GM23338 (cell line): ENCODE measurements at regions not wholly inside any gene's neighbourhood (a gene's known extent, or its start where the extent isn't known, plus 50 kb on each side); places are given as distances from the start of the nearest gene placed in this dataset.
"Not testable (repeated sequence)": the region's sequence is repeated elsewhere in the genome, so short reads cannot be mapped to it uniquely, and the experiment has no call there.

Experiments used
- ATAC-seq: fragments of 200-7000 bp; cut with Tn5 transposase; 3 replicates; pipeline ENCODE4 v1.9.1; 2020
- DNase-seq: peaks from one replicate; pipeline ENCODE4 v3.0.0-alpha.2; 2015; ENCODE audit warnings: low spot score
- H2AFZ ChIP-seq: fragments of 200-600 bp; sonication (generic); 2 replicates; pipeline ENCODE4 v1.8.0; 2016; ENCODE audit warnings: antibody characterized with exemption, mild to moderate bottlenecking, moderate library complexity
- H3F3A ChIP-seq: fragments of 200-600 bp; sonication (generic); replicated peaks from 2 replicates; pipeline ENCODE4 v1.8.0; 2017; ENCODE audit warnings: antibody characterized with exemption, mixed run types, low read depth
- H3K27ac ChIP-seq: fragments of 200-600 bp; sonication (generic); 2 replicates; pipeline ENCODE4 v1.6.1; 2016; ENCODE audit warnings: low read depth
- H3K27me3 ChIP-seq: fragments of 200-600 bp; sonication (generic); 2 replicates; pipeline ENCODE4 v1.8.0; 2016; ENCODE audit warnings: mild to moderate bottlenecking, mixed run types, moderate library complexity; ENCODE audit not compliant: insufficient read depth
- H3K36me3 ChIP-seq: fragments of 200-600 bp; sonication (generic); 2 replicates; pipeline ENCODE4 v1.8.0; 2016; ENCODE audit warnings: mild to moderate bottlenecking; ENCODE audit not compliant: insufficient read depth
- H3K4me1 ChIP-seq: fragments of 200-600 bp; sonication (generic); 2 replicates; pipeline ENCODE4 v1.8.0; 2016; ENCODE audit warnings: mild to moderate bottlenecking, moderate library complexity; ENCODE audit not compliant: insufficient read depth
- H3K4me2 ChIP-seq: fragments of 200-600 bp; sonication (generic); 2 replicates; pipeline ENCODE4 v1.7.1; 2017; ENCODE audit warnings: mixed run types
- H3K4me3 ChIP-seq: fragments of 200-600 bp; sonication (generic); 2 replicates; pipeline ENCODE4 v1.6.1; 2016; ENCODE audit warnings: mixed run types
- H3K79me2 ChIP-seq: fragments of 200-600 bp; sonication (generic); replicated peaks from 2 replicates; pipeline ENCODE4 v1.8.0; 2017; ENCODE audit warnings: mild to moderate bottlenecking; ENCODE audit not compliant: insufficient read depth
- H3K9me2 ChIP-seq: fragments of 200-600 bp; sonication (generic); 2 replicates; pipeline ENCODE4 v1.8.0; 2017; ENCODE audit not compliant: insufficient read depth
- H4K20me1 ChIP-seq: fragments of 200-600 bp; sonication (generic); replicated peaks from 2 replicates; pipeline ENCODE4 v1.8.0; 2017; ENCODE audit warnings: mild to moderate bottlenecking; ENCODE audit not compliant: insufficient read depth
- H3K27ac Mint-ChIP-seq: 2 replicates; pipeline ENCODE4 v1.8.0; 2020; ENCODE audit warnings: inconsistent platforms, mild to moderate bottlenecking, moderate library complexity, mixed read lengths
- H3K27me3 Mint-ChIP-seq: 3 replicates; pipeline ENCODE4 v1.8.0; 2022; ENCODE audit warnings: low read depth, mild to moderate bottlenecking, moderate library complexity, mixed read lengths, inconsistent platforms; ENCODE audit not compliant: insufficient read depth, poor library complexity
- H3K36me3 Mint-ChIP-seq: 3 replicates; pipeline ENCODE4 v1.8.0; 2021; ENCODE audit warnings: low read depth, mild to moderate bottlenecking, inconsistent platforms, moderate library complexity, mixed read lengths
- H3K4me1 Mint-ChIP-seq: 3 replicates; pipeline ENCODE4 v1.8.0; 2020; ENCODE audit warnings: mild to moderate bottlenecking, inconsistent platforms, mixed read lengths
- H3K4me3 Mint-ChIP-seq: 3 replicates; pipeline ENCODE4 v1.8.0; 2021; ENCODE audit warnings: moderate library complexity, mild to moderate bottlenecking, inconsistent platforms, mixed read lengths
- H3K9me3 Mint-ChIP-seq: 3 replicates; pipeline ENCODE4 v1.8.0; 2020; ENCODE audit warnings: moderate library complexity, mild to moderate bottlenecking, inconsistent platforms, mixed read lengths
- EZH2 ChIP-seq: fragments of 200-600 bp; sonication (generic); IDR thresholded peaks from one replicate; pipeline ENCODE4 v1.8.0; 2017; ENCODE audit warnings: antibody characterized with exemption, mild to moderate bottlenecking, low read depth; ENCODE audit not compliant: unreplicated experiment
- NANOG ChIP-seq: IDR thresholded peaks from 2 replicates; pipeline ENCODE4 v1.6.1; 2016; ENCODE audit warnings: antibody characterized with exemption, borderline replicate concordance
- STAT1 ChIP-seq: IDR thresholded peaks from one replicate; pipeline ENCODE4 v1.6.1; 2016; ENCODE audit warnings: antibody characterized with exemption; ENCODE audit not compliant: unreplicated experiment
- TF ChIP-seq, protein P1 (sequence below): fragments of 250-450 bp; sonication (Bioruptor Pico); IDR thresholded peaks from 2 replicates; pipeline ENCODE4 v1.5.0; 2020; ENCODE audit warnings: mild to moderate bottlenecking, moderate library complexity
- TF ChIP-seq, protein P2 (sequence below), 2 experiments: fragments of 200-600 bp in 1 of 2; sonication (generic) in 1 of 2; conservative IDR thresholded peaks; 2 replicates each; pipeline versions ENCODE4 v1.5.1 to v1.6.1; 2016 to 2017; ENCODE audit warnings: antibody characterized with exemption in 2 of 2, low read depth in 2 of 2, mild to moderate bottlenecking in 2 of 2, moderate library complexity in 1 of 2

DNA sequence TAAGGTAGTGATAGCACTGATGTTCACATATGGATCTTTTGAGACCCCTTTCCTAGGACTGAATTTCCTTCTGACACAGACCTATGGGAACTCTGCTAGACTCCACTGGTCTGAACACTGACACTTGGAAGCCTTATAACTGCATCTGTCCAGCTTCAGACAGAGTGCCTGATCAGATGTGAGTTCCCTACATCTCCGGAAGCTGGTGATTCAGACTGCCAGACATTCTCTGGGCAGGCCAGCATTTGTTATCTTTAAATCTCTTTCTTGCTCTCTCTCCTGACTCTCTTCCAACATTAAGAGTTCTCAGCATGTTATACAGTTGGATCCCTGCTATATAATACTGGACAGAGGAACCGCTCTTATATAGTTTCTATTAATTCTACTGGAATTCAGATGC is 408.5 kb downstream of the ZEB2 start:
- H3K4me3 Mint-ChIP-seq, result no peak overlapping the region
- Histone ChIP-seq H3K4me3 (no peak overlapping the region), H3K27me3 (no peaks in the 10 kb centered on the region), H3K27ac (no peak overlapping the region), H3F3A (no peaks in the 10 kb centered on the region), H3K9me2 (no peaks in the 10 kb centered on the region), H3K79me2 (no peaks in the 10 kb centered on the region), H4K20me1 (no peaks in the 10 kb centered on the region), H3K36me3 (no peaks in the 10 kb centered on the region), H3K4me1 (no peaks in the 10 kb centered on the region), H2AFZ (no peak overlapping the region), H3K4me2 (no peak overlapping the region)
- peaks cover 26% of the 10 kb centered on the region for H3K36me3 Mint-ChIP-seq
- ATAC-seq (no peak), DNase-seq (no peak)
- no peak overlapping the region for H3K27ac Mint-ChIP-seq
- TF ChIP-seq NANOG (no peak), STAT1 (no peak), EZH2 (no peak)
- TF ChIP-seq, protein P1, sequence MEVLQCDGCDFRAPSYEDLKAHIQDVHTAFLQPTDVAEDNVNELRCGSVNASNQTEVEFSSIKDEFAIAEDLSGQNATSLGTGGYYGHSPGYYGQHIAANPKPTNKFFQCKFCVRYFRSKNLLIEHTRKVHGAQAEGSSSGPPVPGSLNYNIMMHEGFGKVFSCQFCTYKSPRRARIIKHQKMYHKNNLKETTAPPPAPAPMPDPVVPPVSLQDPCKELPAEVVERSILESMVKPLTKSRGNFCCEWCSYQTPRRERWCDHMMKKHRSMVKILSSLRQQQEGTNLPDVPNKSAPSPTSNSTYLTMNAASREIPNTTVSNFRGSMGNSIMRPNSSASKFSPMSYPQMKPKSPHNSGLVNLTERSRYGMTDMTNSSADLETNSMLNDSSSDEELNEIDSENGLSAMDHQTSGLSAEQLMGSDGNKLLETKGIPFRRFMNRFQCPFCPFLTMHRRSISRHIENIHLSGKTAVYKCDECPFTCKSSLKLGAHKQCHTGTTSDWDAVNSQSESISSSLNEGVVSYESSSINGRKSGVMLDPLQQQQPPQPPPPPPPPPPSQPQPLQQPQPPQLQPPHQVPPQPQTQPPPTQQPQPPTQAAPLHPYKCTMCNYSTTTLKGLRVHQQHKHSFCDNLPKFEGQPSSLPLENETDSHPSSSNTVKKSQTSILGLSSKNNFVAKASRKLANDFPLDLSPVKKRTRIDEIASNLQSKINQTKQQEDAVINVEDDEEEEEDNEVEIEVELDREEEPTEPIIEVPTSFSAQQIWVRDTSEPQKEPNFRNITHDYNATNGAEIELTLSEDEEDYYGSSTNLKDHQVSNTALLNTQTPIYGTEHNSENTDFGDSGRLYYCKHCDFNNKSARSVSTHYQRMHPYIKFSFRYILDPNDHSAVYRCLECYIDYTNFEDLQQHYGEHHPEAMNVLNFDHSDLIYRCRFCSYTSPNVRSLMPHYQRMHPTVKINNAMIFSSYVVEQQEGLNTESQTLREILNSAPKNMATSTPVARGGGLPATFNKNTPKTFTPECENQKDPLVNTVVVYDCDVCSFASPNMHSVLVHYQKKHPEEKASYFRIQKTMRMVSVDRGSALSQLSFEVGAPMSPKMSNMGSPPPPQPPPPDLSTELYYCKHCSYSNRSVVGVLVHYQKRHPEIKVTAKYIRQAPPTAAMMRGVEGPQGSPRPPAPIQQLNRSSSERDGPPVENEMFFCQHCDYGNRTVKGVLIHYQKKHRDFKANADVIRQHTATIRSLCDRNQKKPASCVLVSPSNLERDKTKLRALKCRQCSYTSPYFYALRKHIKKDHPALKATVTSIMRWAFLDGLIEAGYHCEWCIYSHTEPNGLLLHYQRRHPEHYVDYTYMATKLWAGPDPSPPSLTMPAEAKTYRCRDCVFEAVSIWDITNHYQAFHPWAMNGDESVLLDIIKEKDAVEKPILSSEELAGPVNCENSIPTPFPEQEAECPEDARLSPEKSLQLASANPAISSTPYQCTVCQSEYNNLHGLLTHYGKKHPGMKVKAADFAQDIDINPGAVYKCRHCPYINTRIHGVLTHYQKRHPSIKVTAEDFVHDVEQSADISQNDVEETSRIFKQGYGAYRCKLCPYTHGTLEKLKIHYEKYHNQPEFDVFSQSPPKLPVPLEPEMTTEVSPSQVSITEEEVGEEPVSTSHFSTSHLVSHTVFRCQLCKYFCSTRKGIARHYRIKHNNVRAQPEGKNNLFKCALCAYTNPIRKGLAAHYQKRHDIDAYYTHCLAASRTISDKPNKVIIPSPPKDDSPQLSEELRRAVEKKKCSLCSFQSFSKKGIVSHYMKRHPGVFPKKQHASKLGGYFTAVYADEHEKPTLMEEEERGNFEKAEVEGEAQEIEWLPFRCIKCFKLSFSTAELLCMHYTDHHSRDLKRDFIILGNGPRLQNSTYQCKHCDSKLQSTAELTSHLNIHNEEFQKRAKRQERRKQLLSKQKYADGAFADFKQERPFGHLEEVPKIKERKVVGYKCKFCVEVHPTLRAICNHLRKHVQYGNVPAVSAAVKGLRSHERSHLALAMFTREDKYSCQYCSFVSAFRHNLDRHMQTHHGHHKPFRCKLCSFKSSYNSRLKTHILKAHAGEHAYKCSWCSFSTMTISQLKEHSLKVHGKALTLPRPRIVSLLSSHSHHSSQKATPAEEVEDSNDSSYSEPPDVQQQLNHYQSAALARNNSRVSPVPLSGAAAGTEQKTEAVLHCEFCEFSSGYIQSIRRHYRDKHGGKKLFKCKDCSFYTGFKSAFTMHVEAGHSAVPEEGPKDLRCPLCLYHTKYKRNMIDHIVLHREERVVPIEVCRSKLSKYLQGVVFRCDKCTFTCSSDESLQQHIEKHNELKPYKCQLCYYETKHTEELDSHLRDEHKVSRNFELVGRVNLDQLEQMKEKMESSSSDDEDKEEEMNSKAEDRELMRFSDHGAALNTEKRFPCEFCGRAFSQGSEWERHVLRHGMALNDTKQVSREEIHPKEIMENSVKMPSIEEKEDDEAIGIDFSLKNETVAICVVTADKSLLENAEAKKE, result no peak
- TF ChIP-seq, protein P2, sequence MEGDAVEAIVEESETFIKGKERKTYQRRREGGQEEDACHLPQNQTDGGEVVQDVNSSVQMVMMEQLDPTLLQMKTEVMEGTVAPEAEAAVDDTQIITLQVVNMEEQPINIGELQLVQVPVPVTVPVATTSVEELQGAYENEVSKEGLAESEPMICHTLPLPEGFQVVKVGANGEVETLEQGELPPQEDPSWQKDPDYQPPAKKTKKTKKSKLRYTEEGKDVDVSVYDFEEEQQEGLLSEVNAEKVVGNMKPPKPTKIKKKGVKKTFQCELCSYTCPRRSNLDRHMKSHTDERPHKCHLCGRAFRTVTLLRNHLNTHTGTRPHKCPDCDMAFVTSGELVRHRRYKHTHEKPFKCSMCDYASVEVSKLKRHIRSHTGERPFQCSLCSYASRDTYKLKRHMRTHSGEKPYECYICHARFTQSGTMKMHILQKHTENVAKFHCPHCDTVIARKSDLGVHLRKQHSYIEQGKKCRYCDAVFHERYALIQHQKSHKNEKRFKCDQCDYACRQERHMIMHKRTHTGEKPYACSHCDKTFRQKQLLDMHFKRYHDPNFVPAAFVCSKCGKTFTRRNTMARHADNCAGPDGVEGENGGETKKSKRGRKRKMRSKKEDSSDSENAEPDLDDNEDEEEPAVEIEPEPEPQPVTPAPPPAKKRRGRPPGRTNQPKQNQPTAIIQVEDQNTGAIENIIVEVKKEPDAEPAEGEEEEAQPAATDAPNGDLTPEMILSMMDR (conservative IDR thresholded peaks at IDR 0.05; ENCODE audit: low read depth in 2 of 2), result no peak
- peaks cover 28% of the 10 kb centered on the region for H3K9me3 Mint-ChIP-seq
- no peaks in the 10 kb centered on the region for H3K27me3 Mint-ChIP-seq
- no peaks in the 10 kb centered on the region for H3K4me1 Mint-ChIP-seq

DNA sequence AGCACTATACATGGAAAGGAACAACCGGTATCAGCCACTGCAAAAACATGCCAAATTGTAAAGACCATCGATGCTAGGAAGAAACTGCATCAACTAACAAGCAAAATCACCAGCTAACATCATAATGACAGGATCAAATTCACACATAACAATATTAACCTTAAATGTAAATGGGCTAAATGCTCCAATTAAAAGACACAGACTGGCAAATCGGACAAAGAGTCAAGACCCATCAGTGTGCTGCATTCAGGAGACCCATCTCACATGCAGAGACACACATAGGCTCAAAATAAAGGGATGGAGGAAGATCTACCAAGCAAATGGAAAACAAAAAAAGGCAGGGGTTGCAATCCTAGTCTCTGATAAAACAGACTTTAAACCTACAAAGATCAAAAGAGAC is 413.8 kb downstream of the ZEB2 start:
- not testable (repeated sequence) for H3K27ac Mint-ChIP-seq, H3K4me1 ChIP-seq, H3K4me3 Mint-ChIP-seq, ATAC-seq, H3F3A ChIP-seq, H2AFZ ChIP-seq, H3K27me3 Mint-ChIP-seq, H3K27ac ChIP-seq, H4K20me1 ChIP-seq, H3K9me2 ChIP-seq, DNase-seq, H3K79me2 ChIP-seq, H3K4me2 ChIP-seq, H3K4me3 ChIP-seq, H3K4me1 Mint-ChIP-seq, H3K27me3 ChIP-seq
- H3K36me3 ChIP-seq, result peaks cover 10% of the 10 kb centered on the region
- Mint-ChIP-seq H3K9me3 (peaks cover 59% of the 10 kb centered on the region), H3K36me3 (peaks cover 48% of the 10 kb centered on the region)
